22Rv1 (cell line): ENCODE measurements at regions not wholly inside any gene's neighbourhood (a gene's known extent, or its start where the extent isn't known, plus 50 kb on each side); places are given as distances from the start of the nearest gene placed in this dataset.

Experiments
- CTCF ChIP-seq: fragments of 450-650 bp; IDR thresholded peaks from 2 replicates; pipeline ENCODE4 v1.5.1; 2017; ENCODE audit warnings: mild to moderate bottlenecking
- ZFX ChIP-seq: fragments of 450-650 bp; IDR thresholded peaks from 2 replicates; pipeline ENCODE4 v1.6.1; 2017; ENCODE audit warnings: antibody characterized with exemption, borderline replicate concordance

GRCh38 chr3:75342425-75342824, 321.7 kb upstream of the FRG2C start:
- TF ChIP-seq CTCF: no peak
- TF ChIP-seq ZFX: no peak
